NCI-H1694 (cell line): ENCODE measurements at regions not wholly inside any gene's neighbourhood (a gene's known extent, or its start where the extent isn't known, plus 50 kb on each side); places are given as distances from the start of the nearest gene placed in this dataset.

Source experiments
- DNase-seq: peaks from one replicate; lab custom pipeline; 2025; lab: John Stamatoyannopoulos, UW

GRCh38 chrX:155682834-155683233, 70.1 kb upstream of the TMLHE start:
- no peak for DNase-seq

GRCh38 chrX:155679715-155680114, 67.0 kb upstream of the TMLHE start:
- DNase-seq: no peak

GRCh38 chrX:155673338-155673737, 60.6 kb upstream of the TMLHE start:
- no peak for DNase-seq

GRCh38 chrX:155666741-155667140, 54.0 kb upstream of the TMLHE start:
- no peak for DNase-seq
